RWPE2 (cell line): ENCODE measurements at regions not wholly inside any gene's neighbourhood (a gene's known extent, or its start where the extent isn't known, plus 50 kb on each side); places are given as distances from the start of the nearest gene placed in this dataset.
A peak's percentile ranks its signal among the peaks of the same experiment; 100 is the strongest.

Experiments used
- ATAC-seq: fragments of 200-7000 bp; cut with Tn5 transposase; 3 replicates; pipeline ENCODE4 v1.9.1; 2021; ENCODE audit warnings: low read depth
- DNase-seq: peaks from one replicate; pipeline ENCODE4 v3.0.0-alpha.2; 2020; ENCODE audit warnings: low spot score
- H3K27ac ChIP-seq: fragments of 450-650 bp; 2 replicates; pipeline ENCODE4 v1.5.1; 2017; ENCODE audit warnings: mild to moderate bottlenecking; ENCODE audit not compliant: poor library complexity, severe bottlenecking
- H3K27me3 ChIP-seq: fragments of 250-450 bp; sonication (Bioruptor Pico); 2 replicates; pipeline ENCODE4 v1.5.1; 2021; ENCODE audit warnings: mild to moderate bottlenecking, moderate library complexity; ENCODE audit not compliant: insufficient read depth, poor library complexity, severe bottlenecking
- H3K36me3 ChIP-seq: fragments of 250-450 bp; sonication (Bioruptor Pico); 2 replicates; pipeline ENCODE4 v1.5.1; 2020; ENCODE audit warnings: low read depth, mild to moderate bottlenecking, moderate library complexity
- H3K4me1 ChIP-seq: fragments of 250-450 bp; sonication (Bioruptor Pico); 2 replicates; pipeline ENCODE4 v1.5.1; 2021; ENCODE audit warnings: mild to moderate bottlenecking, moderate library complexity; ENCODE audit not compliant: insufficient read depth, poor library complexity, severe bottlenecking
- H3K4me3 ChIP-seq: fragments of 250-450 bp; sonication (Bioruptor Pico); 2 replicates; pipeline ENCODE4 v1.5.1; 2021; ENCODE audit warnings: mild to moderate bottlenecking, moderate library complexity; ENCODE audit not compliant: severe bottlenecking
- H3K9me3 ChIP-seq: fragments of 250-450 bp; sonication (Bioruptor Pico); 2 replicates; pipeline ENCODE4 v1.5.1; 2021; ENCODE audit warnings: mild to moderate bottlenecking, moderate library complexity; ENCODE audit not compliant: severe bottlenecking
- CTCF ChIP-seq: fragments of 450-650 bp; IDR thresholded peaks from one replicate; pipeline ENCODE4 v1.5.1; 2017; ENCODE audit warnings: mild to moderate bottlenecking, moderate library complexity; ENCODE audit not compliant: poor library complexity, severe bottlenecking

- H3K36me3 ChIP-seq: no peaks in the 10 kb centered on the region
- H3K9me3 ChIP-seq: no peaks in the 10 kb centered on the region
- H3K4me3 ChIP-seq: no peak overlapping the region
- peaks cover 22% of the 10 kb centered on the region for H3K4me1 ChIP-seq
- DNase-seq (peak; percentile 2), ATAC-seq (no peak)
- H3K27me3 ChIP-seq: no peaks in the 10 kb centered on the region
- peak overlapping the region; percentile 84 for H3K27ac ChIP-seq
- no peak for TF ChIP-seq CTCF
Measured at GRCh38 chr16:86825631-86826030, 247.3 kb downstream of the FOXL1 start.

GRCh38 chr16:86826941-86827340 is 248.6 kb downstream of the FOXL1 start:
- H3K27ac ChIP-seq: no peak overlapping the region
- no peak overlapping the region for H3K4me3 ChIP-seq
- DNase-seq: peak; percentile 41
- no peaks in the 10 kb centered on the region for H3K36me3 ChIP-seq
- no peaks in the 10 kb centered on the region for H3K27me3 ChIP-seq
- TF ChIP-seq CTCF: no peak
- H3K9me3 ChIP-seq: no peaks in the 10 kb centered on the region
- H3K4me1 ChIP-seq: peaks cover 22% of the 10 kb centered on the region
- no peak for ATAC-seq

- no peaks in the 10 kb centered on the region for H3K27me3 ChIP-seq
- no peaks in the 10 kb centered on the region for H3K9me3 ChIP-seq
- DNase-seq: peak; percentile 33
- H3K36me3 ChIP-seq: no peaks in the 10 kb centered on the region
- no peak for ATAC-seq
- H3K27ac ChIP-seq: no peak overlapping the region
- no peak for TF ChIP-seq CTCF
- no peak overlapping the region for H3K4me3 ChIP-seq
- H3K4me1 ChIP-seq: peaks cover 22% of the 10 kb centered on the region
Measured at GRCh38 chr16:86827521-86827920, 249.2 kb downstream of the FOXL1 start.

- Histone ChIP-seq H3K27me3 (no peaks in the 10 kb centered on the region), H3K27ac (no peak overlapping the region), H3K36me3 (no peaks in the 10 kb centered on the region), H3K4me1 (peaks cover 22% of the 10 kb centered on the region), H3K4me3 (no peak overlapping the region), H3K9me3 (no peaks in the 10 kb centered on the region)
- no peak for ATAC-seq
- no peak for TF ChIP-seq CTCF
- DNase-seq: peak; percentile 6
Measured at GRCh38 chr16:86828202-86828601, 249.9 kb downstream of the FOXL1 start.

- no peaks in the 10 kb centered on the region for H3K27me3 ChIP-seq
- ATAC-seq: no peak
- no peak overlapping the region for H3K27ac ChIP-seq
- DNase-seq: peak; percentile 23
- peaks cover 20% of the 10 kb centered on the region for H3K4me1 ChIP-seq
- no peak overlapping the region for H3K4me3 ChIP-seq
- no peaks in the 10 kb centered on the region for H3K36me3 ChIP-seq
- no peak for TF ChIP-seq CTCF
- no peaks in the 10 kb centered on the region for H3K9me3 ChIP-seq
Measured at GRCh38 chr16:86828653-86829052, 250.3 kb downstream of the FOXL1 start.
